ENCODE measurements at regions not wholly inside any gene's neighbourhood (a gene's known extent, or its start where the extent isn't known, plus 50 kb on each side); places are given as distances from the start of the nearest gene placed in this dataset.

GRCh38 chr3:22147161-22147560 lies 396.2 kb upstream of the ZNF385D start:
- Histone ChIP-seq H3K9me2 (ENCODE audit: low read depth, low read length) (no peaks in the 10 kb centered on the region), H3F3A (ENCODE audit: insufficient read depth, low read length) (no peaks in the 10 kb centered on the region), H3K27me3 (ENCODE audit: insufficient read depth, low read length) (no peaks in the 10 kb centered on the region), H3K4me2 (ENCODE audit: low read length) (no peak overlapping the region), H3K27ac (ENCODE audit: low read depth, low read length, poor library complexity, severe bottlenecking) (no peak overlapping the region), H2AFZ (ENCODE audit: low read length) (no peak overlapping the region), H3K79me2 (ENCODE audit: insufficient read depth, low read length) (no peaks in the 10 kb centered on the region), H3K9ac (ENCODE audit: low read length) (no peak overlapping the region), H3K4me3 (ENCODE audit: low read depth, low read length, poor library complexity, severe bottlenecking) (no peak overlapping the region), H3K36me3 (ENCODE audit: insufficient read depth, low read length) (no peaks in the 10 kb centered on the region), H4K20me1 (ENCODE audit: insufficient read depth, low read length) (no peaks in the 10 kb centered on the region), H3K9me3 (ENCODE audit: low read length) (no peaks in the 10 kb centered on the region), H3K4me1 (ENCODE audit: insufficient read depth, low read length, severe bottlenecking) (no peaks in the 10 kb centered on the region)
- no peak for TF ChIP-seq CTCF (IDR thresholded peaks at IDR 0.05; ENCODE audit: low read length)
- no peak for TF ChIP-seq EZH2 (IDR thresholded peaks at IDR 0.05; ENCODE audit: borderline replicate concordance, low read length)

GRCh38 chr3:22156868-22157267 lies 405.9 kb upstream of the ZNF385D start:
- H3K4me2 ChIP-seq (ENCODE audit: low read length), result no peak overlapping the region
- H3K4me3 ChIP-seq (ENCODE audit: low read depth, low read length, poor library complexity, severe bottlenecking), result no peak overlapping the region
- no peaks in the 10 kb centered on the region for H3K27me3 ChIP-seq (ENCODE audit: insufficient read depth, low read length)
- no peak overlapping the region for H3K9ac ChIP-seq (ENCODE audit: low read length)
- TF ChIP-seq CTCF (IDR thresholded peaks at IDR 0.05; ENCODE audit: low read length) (no peak), EZH2 (IDR thresholded peaks at IDR 0.05; ENCODE audit: borderline replicate concordance, low read length) (no peak)
- no peaks in the 10 kb centered on the region for H3F3A ChIP-seq (ENCODE audit: insufficient read depth, low read length)
- no peak overlapping the region for H3K27ac ChIP-seq (ENCODE audit: low read depth, low read length, poor library complexity, severe bottlenecking)
- H3K9me2 ChIP-seq (ENCODE audit: low read depth, low read length), result no peaks in the 10 kb centered on the region
- H2AFZ ChIP-seq (ENCODE audit: low read length), result no peak overlapping the region
- no peaks in the 10 kb centered on the region for H4K20me1 ChIP-seq (ENCODE audit: insufficient read depth, low read length)
- H3K9me3 ChIP-seq (ENCODE audit: low read length), result no peaks in the 10 kb centered on the region
- H3K4me1 ChIP-seq (ENCODE audit: insufficient read depth, low read length, severe bottlenecking), result no peaks in the 10 kb centered on the region
- H3K79me2 ChIP-seq (ENCODE audit: insufficient read depth, low read length), result no peaks in the 10 kb centered on the region
- no peaks in the 10 kb centered on the region for H3K36me3 ChIP-seq (ENCODE audit: insufficient read depth, low read length)

- no peaks in the 10 kb centered on the region for H3K79me2 ChIP-seq (ENCODE audit: insufficient read depth, low read length)
- H3K36me3 ChIP-seq (ENCODE audit: insufficient read depth, low read length), result no peaks in the 10 kb centered on the region
- H3K27ac ChIP-seq (ENCODE audit: low read depth, low read length, poor library complexity, severe bottlenecking), result no peak overlapping the region
- H3K4me2 ChIP-seq (ENCODE audit: low read length), result no peak overlapping the region
- no peaks in the 10 kb centered on the region for H3F3A ChIP-seq (ENCODE audit: insufficient read depth, low read length)
- H3K9ac ChIP-seq (ENCODE audit: low read length), result no peak overlapping the region
- H3K9me3 ChIP-seq (ENCODE audit: low read length), result no peaks in the 10 kb centered on the region
- H3K27me3 ChIP-seq (ENCODE audit: insufficient read depth, low read length), result no peaks in the 10 kb centered on the region
- H3K4me1 ChIP-seq (ENCODE audit: insufficient read depth, low read length, severe bottlenecking), result no peaks in the 10 kb centered on the region
- TF ChIP-seq EZH2 (IDR thresholded peaks at IDR 0.05; ENCODE audit: borderline replicate concordance, low read length) (no peak), CTCF (IDR thresholded peaks at IDR 0.05; ENCODE audit: low read length) (no peak)
- H3K4me3 ChIP-seq (ENCODE audit: low read depth, low read length, poor library complexity, severe bottlenecking), result no peak overlapping the region
- no peak overlapping the region for H2AFZ ChIP-seq (ENCODE audit: low read length)
- H3K9me2 ChIP-seq (ENCODE audit: low read depth, low read length), result no peaks in the 10 kb centered on the region
- H4K20me1 ChIP-seq (ENCODE audit: insufficient read depth, low read length), result no peaks in the 10 kb centered on the region
Measured at GRCh38 chr3:22157848-22158247, 406.8 kb upstream of the ZNF385D start.
